ENCODE measurements at regions not wholly inside any gene's neighbourhood (a gene's known extent, or its start where the extent isn't known, plus 50 kb on each side); places are given as distances from the start of the nearest gene placed in this dataset.

DNA sequence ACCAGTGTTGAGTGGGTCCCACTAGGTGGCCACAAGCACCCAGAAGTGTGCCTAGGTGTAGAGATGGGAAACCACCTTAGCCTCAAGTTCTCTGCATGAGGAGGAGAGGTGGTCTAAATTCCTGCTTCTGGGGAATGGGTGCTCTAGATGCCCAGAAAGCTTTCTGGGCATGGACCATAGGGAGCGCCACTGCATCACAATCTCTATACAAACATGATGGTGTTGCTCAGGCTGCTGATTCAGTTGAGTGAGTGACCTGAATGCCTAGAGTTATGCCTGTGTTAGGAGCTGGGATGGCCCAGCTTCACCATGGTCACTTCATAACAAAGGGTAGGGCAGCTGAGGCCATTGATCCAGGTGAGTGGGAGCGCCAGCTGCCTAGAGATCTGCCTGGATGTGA is 667.9 kb upstream of the ARRDC3 start:
- TF ChIP-seq, protein P1, sequence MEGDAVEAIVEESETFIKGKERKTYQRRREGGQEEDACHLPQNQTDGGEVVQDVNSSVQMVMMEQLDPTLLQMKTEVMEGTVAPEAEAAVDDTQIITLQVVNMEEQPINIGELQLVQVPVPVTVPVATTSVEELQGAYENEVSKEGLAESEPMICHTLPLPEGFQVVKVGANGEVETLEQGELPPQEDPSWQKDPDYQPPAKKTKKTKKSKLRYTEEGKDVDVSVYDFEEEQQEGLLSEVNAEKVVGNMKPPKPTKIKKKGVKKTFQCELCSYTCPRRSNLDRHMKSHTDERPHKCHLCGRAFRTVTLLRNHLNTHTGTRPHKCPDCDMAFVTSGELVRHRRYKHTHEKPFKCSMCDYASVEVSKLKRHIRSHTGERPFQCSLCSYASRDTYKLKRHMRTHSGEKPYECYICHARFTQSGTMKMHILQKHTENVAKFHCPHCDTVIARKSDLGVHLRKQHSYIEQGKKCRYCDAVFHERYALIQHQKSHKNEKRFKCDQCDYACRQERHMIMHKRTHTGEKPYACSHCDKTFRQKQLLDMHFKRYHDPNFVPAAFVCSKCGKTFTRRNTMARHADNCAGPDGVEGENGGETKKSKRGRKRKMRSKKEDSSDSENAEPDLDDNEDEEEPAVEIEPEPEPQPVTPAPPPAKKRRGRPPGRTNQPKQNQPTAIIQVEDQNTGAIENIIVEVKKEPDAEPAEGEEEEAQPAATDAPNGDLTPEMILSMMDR (conservative IDR thresholded peaks at IDR 0.05; ENCODE audit: low read length): no peak
- TF ChIP-seq EZH2phosphoT487 (IDR thresholded peaks at IDR 0.05; ENCODE audit: borderline replicate concordance, low read depth, low read length): no peak

Measured in OCI-LY7 (cell line).